GM12875 (cell line): ENCODE measurements at regions not wholly inside any gene's neighbourhood (a gene's known extent, or its start where the extent isn't known, plus 50 kb on each side); places are given as distances from the start of the nearest gene placed in this dataset.

Experiments
- H3K4me3 ChIP-seq: one replicate; pipeline ENCODE4 v1.5.1; 2011; ENCODE audit warnings: low read depth, low read length, control low read depth
- CTCF ChIP-seq: IDR thresholded peaks from 2 replicates; pipeline ENCODE4 v1.5.1; 2011; ENCODE audit warnings: low read depth, mild to moderate bottlenecking, control low read depth, inconsistent platforms, low read length, moderate library complexity, borderline replicate concordance; ENCODE audit not compliant: insufficient read depth

DNA sequence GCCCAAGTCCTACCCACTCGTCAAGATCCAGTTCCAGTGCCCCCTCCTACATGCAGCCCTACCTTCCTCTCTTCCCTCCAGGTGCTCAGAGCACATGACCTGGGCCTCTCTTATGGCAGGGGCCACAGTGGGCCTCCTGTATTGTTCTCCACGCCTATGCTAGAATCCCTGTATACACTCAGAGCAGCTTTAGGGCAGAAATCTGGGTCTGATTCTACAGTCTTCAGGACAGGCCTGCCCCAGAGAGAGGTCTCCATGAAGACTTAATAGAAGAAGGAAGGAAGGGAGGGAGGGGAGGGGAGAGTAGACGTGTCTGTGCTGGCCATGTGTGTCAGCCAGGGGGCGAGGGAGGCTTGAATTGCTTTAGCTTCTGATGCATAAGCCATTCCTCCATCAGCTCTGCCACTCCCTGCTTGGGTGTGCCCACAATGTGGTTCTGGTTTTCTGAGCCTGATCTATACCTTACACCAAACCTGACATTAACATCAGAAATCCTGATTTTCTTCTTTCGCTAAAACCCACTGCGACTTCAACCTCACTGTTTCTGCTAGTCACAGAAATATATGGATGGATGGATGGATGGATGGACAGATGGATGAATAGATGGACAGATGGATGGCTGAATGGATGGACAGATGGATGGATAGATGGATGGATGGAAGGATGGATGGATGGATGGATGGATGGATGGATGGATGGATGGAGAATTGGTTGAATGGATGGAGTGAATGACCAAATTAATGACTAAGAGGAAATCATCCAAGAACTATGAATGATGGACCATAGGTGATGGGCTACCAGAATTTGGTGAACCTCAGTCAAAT is 56.6 kb upstream of the PRDM11 start:
- no peak for TF ChIP-seq CTCF
- H3K4me3 ChIP-seq = no peak overlapping the region

DNA sequence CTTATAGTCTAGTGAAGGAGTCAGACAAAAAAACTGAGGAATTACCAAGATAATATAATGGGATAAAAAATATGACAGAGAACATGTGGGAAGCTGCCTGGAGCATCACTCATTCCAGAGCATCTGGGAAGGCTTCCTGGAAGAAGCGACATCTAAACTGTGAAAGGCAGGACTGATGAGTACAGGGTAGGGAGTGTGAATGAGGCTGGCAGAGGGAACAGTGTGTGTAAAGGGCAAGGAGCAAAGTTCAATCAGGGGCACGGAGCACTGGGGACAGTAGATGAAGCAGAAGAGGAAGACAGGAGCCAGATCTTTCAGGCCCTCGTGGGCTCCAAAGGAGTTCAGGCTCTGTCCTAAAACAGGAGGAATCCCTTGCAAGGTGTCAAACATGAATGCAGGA is 55.8 kb upstream of the PRDM11 start:
- no peak overlapping the region for H3K4me3 ChIP-seq
- no peak for TF ChIP-seq CTCF

DNA sequence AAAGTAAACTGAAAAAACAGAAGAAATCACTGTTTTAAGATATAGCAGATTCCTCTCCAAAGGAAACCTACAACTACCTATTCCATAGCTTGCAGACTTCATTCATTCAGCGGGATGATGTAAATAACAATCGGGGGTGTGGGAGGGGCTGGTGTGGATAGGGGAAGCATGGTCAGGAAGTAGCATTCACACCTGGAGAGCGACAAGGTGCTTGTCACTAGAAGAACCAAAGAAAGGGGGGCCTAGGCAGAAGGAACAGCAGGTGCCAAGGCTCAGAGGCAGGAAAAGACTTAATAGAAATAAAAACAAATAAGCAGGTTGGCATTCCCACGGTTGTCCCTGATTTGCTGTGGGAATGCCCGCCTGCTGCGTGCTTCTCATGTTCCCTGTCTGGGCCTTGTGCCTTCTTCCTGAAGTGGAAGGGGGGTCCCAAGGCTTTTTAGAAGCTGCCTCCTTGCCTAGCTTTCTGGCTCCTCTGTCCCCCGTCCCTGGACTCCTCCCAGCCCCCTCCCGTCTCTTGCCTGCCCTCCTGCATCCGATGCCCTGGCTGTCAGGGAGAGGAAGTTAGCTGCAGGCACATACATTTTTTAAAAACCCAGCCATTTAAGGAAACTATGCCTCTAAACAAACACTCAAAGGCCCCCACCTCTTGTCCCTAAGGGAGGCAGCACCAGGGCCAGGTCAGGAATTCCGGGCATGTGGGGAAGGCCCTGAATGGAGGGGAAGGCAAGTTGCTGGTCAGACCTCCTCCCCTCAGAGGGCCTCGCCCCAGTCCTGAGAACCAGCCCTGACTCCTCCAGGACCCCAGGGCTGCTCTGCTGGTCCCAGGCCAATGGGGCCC is 54.7 kb upstream of the PRDM11 start:
- no peak overlapping the region for H3K4me3 ChIP-seq
- no peak for TF ChIP-seq CTCF

GRCh38 chr11:45092404-45092785 is 54.0 kb upstream of the PRDM11 start:
- TF ChIP-seq CTCF = no peak
- H3K4me3 ChIP-seq = no peak overlapping the region

- TF ChIP-seq CTCF = no peak
- H3K4me3 ChIP-seq = no peak overlapping the region
Observed at GRCh38 chr11:45092901-45093760, 53.3 kb upstream of the PRDM11 start.

DNA sequence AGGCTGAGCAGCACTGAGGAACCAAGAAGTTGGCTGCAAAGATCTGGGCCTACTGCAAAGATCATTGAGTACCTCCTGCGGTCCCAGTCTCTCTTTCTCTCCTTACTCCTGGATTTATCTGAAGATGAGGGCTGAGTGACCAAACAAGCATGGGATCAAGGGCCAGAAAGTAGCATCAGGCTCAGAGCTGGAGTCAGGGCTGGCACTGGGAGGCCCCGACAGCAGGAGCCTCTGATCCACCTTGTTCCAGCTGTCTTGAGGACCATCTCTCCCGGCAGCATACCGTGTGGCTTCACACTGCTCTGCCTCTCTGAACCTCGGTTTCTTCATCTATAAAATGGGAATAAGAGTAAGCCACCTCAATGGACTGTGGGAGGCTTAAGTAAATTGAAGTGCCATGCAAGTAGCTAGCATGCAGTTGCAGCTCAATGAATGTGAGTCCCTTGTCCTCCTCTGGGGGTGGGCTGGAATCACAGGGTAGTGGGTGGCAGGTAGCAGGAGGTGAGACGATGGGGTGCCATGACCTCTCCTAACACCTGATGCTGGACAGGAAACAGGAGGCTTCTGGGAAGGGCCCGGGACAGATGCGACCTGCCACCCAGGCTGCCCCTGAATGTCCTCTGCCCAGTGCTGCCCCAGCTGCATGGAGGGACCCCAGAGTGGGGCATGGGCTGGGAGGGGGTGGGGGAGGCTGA is 52.5 kb upstream of the PRDM11 start:
- no peak overlapping the region for H3K4me3 ChIP-seq
- no peak for TF ChIP-seq CTCF
